GM21447 (cell line): ENCODE measurements at regions not wholly inside any gene's neighbourhood (a gene's known extent, or its start where the extent isn't known, plus 50 kb on each side); places are given as distances from the start of the nearest gene placed in this dataset.

Source experiments
- ATAC-seq: cut with Tn5 transposase; IDR thresholded peaks from one replicate; pipeline ENCODE4 v1.9.1; 2021; ENCODE audit not compliant: unreplicated experiment

DNA sequence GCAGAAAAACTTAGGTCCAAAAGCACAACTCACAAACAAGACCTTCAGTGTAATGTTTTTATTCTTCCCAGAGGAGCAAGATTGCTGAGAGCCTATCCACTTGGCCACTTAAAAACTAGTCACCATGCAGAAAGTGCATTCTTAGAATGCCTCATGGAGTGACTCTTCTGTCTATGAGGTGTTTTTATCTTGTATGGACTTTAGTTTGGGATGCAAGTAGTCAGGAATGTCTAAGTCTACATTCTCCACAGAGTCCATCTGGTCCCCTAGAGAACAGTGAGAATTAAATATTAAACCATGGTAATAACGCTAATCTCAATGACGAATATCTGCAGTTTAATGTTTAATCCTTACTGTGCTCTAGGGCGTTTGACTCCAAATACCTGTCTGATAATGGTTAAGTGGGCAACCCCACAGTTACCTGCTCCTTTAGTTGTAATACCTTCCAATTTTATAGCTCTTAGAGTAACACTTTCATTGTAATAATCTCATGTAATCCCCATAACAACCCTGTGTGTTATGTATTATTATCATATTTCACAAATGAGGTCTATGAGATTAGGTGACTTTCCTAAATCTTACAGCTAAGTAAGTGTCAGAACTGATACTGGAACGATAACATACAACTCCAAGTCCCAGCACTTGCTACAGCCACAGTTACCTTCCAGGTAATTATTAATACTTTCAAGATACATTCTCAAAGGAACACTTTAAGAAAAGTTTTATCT lies 235.6 kb upstream of the JADE1 start:
- ATAC-seq = no peak

DNA sequence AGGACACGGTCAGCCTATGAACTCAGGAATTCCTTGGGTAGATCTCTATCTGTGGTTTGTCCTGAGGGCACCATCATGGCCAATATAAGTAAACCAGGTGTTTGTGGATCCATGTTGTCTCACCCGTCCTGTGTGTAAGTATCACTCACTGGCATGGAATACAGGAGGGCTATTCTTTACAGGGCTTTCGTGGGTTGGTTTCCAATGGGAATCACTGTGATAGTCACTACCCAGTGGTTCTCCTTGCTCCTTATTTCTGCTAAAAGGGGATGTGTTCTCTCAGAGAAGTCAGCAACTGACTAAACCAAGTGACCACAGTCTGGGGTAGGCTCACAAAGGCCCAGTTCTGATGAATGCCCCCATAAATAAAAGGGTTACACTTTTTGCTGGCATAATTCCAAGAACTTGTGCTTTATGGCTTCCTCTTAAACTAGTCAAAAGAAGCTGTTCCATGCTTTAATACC lies 236.7 kb upstream of the JADE1 start:
- no peak for ATAC-seq

- ATAC-seq = no peak
Measured at GRCh38 chr4:128571747-128572146, 237.8 kb upstream of the JADE1 start.

- no peak for ATAC-seq
Measured at GRCh38 chr4:128570387-128570975, 239.0 kb upstream of the JADE1 start.

- ATAC-seq = no peak
Measured at GRCh38 chr4:128566693-128567092, 242.8 kb upstream of the JADE1 start.

DNA sequence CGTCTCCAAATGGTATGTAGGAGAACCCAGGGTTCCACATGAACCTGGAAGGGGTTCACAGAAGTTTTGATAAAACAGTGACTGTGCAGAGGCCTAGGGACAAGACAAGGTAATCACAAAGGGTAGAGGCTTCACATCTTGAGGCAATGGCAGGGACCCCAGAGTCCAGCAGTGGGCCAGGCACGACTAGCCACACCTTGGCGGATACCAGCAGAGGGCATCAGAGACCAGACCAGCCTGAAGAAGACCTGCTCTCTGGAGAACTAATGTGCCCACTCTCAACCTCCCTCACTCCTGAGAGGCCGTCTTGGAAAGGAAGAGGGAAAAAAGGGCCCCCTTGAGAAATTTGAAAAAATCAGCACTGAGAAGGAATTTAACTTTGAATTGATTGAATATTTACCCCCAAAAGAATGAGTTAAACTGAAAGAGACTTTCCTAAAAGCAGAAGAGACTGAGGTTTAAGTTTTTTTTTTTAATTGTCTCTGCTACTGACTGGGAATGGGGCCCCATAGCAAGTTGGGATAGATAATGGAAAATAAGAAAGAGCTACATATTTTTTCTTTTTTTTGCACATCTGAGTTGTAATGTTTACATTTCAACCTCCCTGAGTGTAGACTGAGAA lies 243.8 kb upstream of the JADE1 start:
- ATAC-seq = no peak

DNA sequence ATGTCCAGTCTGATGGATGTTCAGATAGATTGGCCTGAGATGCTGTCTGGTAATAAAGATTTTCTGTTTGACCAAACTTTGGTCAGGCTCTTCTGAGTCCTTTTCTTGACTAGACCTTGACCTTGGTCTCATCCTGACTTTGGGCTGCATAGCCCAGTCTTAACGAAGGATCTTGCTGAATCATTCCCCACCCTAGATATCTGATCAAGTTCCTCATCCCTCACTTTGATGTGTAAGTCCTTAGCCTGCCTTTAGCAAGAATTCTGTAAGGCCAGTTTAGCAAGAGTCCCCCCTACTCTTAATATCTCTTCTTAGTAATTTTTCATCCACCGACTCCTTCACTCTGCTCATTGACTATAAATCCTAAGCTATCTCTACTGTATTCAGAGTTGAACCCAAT lies 244.4 kb upstream of the JADE1 start:
- no peak for ATAC-seq

GRCh38 chr4:128564081-128564630 lies 245.3 kb upstream of the JADE1 start:
- ATAC-seq = no peak

DNA sequence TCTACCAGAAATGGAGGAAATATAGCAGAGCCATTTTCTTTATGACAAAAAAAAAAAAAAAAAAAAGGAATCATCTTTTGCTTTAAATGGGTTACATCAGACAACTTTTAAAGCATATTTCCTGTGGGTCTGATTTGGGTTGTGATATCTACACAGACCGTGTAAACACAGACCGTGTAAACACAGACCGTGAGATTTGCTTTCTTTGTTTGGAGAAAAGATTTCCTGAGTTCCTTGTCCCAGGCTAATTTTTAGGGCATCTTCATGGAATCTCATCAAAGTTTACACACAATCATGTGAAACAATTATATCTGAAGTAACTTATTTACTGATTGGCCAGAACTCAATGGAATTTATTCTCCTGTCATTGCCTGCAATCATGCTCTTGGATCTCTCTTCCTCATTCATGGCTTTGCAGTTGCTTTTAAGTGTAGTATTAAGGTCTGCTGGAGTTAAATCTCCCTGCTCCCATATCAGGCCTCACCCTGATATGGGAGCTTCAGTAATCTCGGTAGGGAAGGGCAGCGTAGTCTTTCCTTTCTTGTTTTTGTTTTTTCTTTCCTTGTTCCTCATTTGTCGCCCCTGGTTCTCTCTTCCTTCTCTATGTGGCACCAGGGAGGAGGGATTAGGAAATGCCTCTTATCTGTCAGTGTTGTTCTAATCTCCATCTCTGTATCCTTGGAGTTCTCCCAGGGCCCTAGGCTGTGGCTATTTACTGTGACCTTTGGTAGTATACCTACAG lies 248.6 kb upstream of the JADE1 start:
- no peak for ATAC-seq

DNA sequence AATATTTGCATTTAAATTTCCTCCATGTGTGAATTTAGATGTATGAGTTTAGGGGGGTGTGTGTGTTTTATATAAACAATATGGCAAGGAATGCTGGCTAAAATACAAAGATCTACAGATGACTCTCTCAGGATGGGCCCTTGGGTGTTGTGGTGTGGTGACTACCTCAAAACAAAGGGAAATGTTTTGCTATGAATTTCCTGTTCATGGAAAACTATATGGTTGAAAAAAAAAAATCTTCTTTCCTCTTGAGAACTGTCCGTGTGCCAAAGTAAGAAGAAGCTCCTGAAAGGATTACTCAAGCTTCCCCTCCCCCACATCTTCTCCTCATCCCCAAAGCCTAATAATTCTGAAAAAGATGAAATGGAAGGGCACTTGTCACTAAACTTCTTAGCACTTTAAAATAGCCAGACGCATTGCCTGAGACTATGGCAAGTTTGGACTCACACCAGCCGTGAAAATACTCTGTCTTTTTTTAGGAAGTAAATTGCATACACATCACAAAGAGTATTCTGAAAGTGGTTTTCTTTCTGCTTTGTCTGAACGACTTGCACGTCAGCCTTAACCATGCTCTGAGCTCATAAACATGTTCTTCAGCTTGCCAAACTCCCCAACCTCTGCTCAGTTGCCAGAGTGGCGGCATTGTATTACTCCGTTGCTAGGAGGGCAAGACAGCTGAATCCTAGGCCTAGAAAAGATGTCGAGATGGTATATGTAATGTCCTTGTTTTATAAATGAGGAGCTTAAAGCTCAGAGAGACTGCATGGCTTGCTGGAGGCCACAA lies 250.4 kb upstream of the JADE1 start:
- no peak for ATAC-seq

DNA sequence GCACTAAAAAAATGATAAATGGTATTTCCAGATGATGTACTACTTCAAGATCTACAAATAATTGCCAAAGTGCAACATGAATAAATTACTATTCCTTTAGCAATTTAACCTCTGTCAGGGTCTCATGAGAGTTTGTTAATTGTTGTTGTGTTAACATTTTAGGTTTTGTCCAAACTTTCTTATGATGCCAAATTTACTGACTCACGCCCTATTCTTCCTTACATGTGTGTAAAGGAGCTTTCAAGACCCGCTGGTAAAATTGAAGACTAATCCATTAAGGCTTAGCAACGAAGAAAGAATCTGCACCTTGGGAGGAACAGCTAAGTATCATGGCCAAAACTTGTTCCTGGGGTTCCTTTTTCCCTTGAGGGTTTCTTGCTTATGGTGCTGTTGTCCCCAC lies 252.7 kb upstream of the JADE1 start:
- no peak for ATAC-seq

- ATAC-seq = no peak
Measured at GRCh38 chr4:128553686-128554515, 255.6 kb upstream of the JADE1 start.

- no peak for ATAC-seq
Measured at GRCh38 chr4:128552586-128552907, 257.0 kb upstream of the JADE1 start.

DNA sequence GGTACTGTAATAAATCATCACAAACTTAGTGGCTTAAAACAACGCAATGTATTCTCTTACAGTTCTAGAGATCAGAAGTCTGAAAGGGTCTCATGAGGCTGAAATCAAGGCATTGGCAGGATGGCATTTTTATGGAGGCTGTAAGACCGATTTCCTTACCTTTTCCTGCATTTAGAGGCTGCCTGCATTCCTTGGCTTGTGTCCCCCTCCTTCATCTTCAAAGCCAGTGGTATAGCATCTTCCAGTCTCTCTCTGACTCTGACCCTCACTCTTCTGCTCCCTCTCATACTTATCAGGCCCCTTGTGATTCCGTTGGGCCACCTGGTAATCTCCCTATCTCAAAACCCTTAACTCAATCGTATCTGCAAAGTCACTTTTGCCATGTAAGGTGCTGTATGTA lies 258.2 kb upstream of the JADE1 start:
- no peak for ATAC-seq

DNA sequence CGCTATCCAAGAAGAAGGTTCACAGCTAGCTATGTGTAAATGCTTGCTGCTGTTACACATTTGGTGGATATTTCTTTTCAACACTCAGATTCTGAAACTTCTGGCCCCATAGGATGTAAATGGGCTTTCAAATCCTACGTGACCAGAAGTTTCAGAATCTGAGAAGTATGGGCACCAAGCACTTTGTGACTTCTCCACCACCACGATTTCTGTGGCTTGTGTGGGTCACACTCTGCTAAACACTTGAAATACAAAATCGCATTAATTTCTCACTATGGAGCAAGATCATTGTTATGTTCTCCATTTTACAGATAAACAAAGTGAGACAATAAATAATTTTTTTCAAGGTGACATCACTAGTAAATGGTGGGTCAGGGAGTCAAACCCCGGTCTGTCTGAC lies 259.4 kb upstream of the JADE1 start:
- ATAC-seq = no peak

- ATAC-seq = no peak
Measured at GRCh38 chr4:128549636-128550035, 259.9 kb upstream of the JADE1 start.

GRCh38 chr4:128548381-128548780 lies 260.8 kb upstream of the PGRMC2 start:
- no peak for ATAC-seq

DNA sequence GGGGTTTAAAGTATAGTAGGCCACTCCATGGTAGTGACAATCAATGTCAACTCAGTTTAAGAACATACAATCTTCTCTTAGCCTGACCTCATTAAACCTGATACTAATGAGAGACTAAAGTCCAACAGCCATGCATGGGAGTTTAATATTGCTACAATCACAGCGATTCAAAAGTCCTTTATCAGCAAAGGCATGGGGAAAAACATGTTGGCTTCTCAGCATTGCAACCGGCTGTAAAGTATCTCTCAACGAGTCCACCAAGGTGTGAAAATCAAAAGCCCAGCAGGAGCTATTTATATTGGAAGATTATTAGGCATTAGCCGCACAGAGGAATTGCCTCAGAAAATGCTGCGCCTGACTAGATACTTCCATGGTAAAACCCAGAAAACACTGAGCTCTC lies 256.7 kb upstream of the PGRMC2 start:
- no peak for ATAC-seq

DNA sequence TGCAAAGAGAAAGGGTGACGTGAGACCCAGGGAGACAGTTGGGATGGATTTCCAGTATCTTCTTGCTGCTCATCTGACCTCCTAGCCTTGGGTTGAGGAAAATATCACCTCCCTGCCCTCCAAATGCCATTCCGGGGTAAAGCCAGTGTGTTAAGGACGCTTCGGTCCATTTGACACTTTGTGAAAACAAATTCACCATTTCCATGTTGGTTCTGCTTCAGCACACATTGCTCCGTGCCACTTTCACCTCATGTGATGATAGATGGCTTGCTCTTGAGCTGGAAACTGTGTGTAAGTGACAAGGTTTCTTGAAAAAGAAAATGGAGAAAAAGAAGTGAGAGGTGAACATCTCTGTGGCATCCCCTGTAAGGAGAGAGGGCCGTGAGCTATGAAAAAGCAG lies 256.1 kb upstream of the PGRMC2 start:
- ATAC-seq = no peak

DNA sequence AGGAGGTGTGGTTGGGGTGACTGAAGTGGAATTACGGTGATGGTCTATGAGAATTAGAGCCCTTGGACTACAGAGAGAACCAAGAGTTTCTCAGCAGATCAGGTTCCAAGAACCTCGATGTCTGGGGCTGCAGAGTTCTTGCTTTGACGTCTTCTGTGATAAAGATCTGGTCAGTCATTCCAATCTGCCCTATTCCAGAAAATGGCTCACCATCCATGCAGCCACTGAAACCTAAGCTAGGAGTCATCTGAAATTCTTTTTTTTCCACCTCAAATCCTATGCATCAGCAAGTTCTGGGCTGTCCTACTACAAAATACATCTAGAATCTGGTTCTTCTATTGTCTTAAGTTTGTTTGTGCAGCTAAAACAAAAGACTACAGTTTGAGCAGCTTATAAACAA lies 254.4 kb upstream of the PGRMC2 start:
- ATAC-seq = no peak
